ENCODE measurements at regions not wholly inside any gene's neighbourhood (a gene's known extent, or its start where the extent isn't known, plus 50 kb on each side); places are given as distances from the start of the nearest gene placed in this dataset.

- peak in 2 of 3 experiments; percentile 17 to 28; a peak in 2 of 6 replicates for TF ChIP-seq CTCF (IDR thresholded peaks at IDR 0.05 in 2 of 3, conservative IDR thresholded peaks at IDR 0.05 in 1 of 3; ENCODE audit: borderline replicate concordance in 1 of 3, insufficient read depth in 1 of 3, low read depth in 2 of 3, low read length in 2 of 3)
- TF ChIP-seq CEBPB (IDR thresholded peaks at IDR 0.05; ENCODE audit: low read depth) = no peak
- no peak for TF ChIP-seq EGR1 (IDR thresholded peaks at IDR 0.05; ENCODE audit: low read depth)
- no peak for TF ChIP-seq POLR2AphosphoS5 (IDR thresholded peaks at IDR 0.05; ENCODE audit: low read depth, low read length)
- no peak for TF ChIP-seq ZBTB33 (IDR thresholded peaks at IDR 0.05; ENCODE audit: extremely low read depth, insufficient replicate concordance, low read length)
- no peak for TF ChIP-seq EZH2 (IDR thresholded peaks at IDR 0.05)
- no peak for TF ChIP-seq POLR2A (IDR thresholded peaks at IDR 0.05; ENCODE audit: borderline replicate concordance, extremely low read depth, insufficient read depth, insufficient read length)
- no peak for TF ChIP-seq SIN3A (IDR thresholded peaks at IDR 0.05; ENCODE audit: low read depth)
- TF ChIP-seq ATF3 (IDR thresholded peaks at IDR 0.05) = no peak
- no peak for TF ChIP-seq MAX (IDR thresholded peaks at IDR 0.05)
These were observed 1282.3 kb upstream of the TENM3 start for GRCh38 chr4:180960743-180961401.

Data from HCT116 (cell line).